Left kidney (tissue), 1 donor: ENCODE measurements at regions not wholly inside any gene's neighbourhood (a gene's known extent, or its start where the extent isn't known, plus 50 kb on each side); places are given as distances from the start of the nearest gene placed in this dataset.

Experiments
- DNase-seq: peaks from one replicate; pipeline ENCODE4 v3.0.0-alpha.2; 2013

DNA sequence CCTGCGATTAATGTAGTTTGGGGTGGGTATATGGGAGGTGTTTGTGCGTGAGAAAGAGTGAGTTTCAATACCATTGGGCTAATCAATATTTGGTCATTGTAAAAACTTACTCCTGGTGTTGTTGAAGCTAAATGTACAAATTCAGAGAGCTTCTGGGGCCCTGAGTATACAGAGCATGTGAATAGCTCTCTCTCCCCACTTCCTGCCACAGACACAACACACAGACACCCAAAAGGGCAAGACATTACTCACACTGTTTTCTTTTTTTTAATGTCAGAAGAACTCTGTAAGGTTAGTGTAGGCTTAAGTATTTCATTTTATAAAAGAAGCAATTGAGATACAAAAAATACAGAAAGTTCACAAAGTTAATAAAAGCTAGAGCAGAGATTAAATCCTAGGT, 151.3 kb upstream of the KCNIP4 start:
- DNase-seq, result no peak

DNA sequence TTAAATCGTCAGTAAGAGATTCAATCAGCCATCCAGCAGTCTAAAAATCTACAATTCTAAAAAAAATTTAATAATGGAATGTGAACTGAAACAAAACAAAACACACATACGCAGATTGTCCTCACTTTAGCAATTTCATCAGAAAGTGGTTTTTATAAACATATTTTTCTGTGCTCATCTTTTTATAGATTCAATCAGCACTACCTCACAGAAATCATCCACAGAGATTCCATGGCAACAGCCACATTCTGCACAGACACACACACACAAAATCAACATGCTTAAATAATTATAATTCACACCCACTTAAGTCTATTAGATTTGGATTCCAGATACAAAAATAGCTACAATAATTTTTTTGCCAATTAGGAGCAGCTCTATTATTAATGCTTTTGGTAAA, 149.0 kb upstream of the KCNIP4 start:
- no peak for DNase-seq

DNA sequence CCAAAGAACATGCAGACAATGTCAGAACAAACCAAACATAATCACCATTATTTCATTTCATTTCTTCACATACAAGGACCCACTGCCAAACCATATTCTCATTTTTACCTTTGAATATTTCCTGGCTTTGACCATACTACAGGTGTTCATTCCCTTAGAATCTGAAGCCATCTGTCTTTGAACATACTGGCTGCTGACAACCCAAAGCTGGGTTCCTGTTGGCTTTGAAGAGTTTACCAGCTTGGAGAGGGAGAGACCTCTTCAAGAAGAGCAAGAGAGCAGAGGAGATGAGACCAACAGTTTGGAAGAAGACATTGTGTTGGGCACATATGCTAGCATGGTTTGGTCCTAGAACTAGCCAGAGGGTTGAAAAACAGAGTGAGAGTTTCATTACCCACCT, 145.6 kb upstream of the KCNIP4 start:
- no peak for DNase-seq

DNA sequence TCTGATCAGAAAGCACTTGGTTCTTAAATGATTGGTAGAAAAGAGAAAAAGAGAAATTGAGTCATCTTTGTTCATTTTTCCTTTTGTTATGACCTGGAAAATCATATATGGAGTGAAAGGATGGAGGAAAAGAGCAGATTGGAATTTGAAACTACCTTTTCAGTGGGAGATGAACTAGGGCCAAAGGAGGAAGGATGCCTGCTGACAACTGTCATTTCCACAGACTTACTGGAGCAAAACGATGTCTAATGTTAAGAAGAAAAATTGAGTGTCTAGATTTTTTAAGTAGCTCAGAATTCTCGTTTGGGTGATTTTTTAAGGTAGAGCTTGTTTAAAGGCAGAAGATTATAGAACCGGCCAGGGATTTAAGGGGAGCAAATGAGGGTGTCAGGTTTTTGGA, 144.6 kb upstream of the KCNIP4 start:
- DNase-seq, result no peak

DNA sequence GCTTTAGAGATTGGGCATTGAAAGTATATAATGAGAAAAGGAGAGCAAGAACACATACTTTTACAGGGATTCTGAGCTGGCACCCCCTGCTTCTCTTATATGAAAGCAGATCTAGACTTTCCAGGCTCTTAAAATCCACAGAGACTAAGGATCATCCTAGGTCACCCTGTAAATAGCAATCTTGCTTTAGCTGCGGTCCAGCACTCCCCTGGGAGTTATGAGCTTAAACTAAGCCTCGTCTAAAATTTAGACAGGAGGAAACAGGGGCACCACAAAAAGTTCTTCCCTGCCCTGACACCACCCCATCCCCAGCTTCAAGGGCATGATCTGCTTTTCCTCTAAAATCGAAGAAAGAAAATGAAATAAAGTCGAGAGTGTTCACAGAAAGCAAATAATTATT, 143.3 kb upstream of the KCNIP4 start:
- DNase-seq, result no peak

DNA sequence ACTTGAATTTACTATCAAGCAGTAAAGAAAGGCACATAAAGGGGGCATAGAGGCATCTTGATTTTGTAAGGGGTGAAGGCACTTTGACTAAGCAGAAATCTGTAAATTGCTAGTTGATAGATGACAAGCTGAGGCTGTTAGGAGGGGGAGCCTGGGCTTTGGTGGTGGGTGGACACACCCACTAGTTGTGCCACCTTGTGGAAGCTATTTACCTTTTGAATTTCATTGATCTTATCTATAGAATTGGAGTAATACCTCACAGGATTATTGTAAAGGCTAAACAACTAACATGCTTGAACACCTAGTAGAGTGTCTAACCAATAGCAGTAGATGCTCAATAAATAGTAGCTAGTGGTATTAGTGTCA, 142.8 kb upstream of the KCNIP4 start:
- DNase-seq, result no peak

DNA sequence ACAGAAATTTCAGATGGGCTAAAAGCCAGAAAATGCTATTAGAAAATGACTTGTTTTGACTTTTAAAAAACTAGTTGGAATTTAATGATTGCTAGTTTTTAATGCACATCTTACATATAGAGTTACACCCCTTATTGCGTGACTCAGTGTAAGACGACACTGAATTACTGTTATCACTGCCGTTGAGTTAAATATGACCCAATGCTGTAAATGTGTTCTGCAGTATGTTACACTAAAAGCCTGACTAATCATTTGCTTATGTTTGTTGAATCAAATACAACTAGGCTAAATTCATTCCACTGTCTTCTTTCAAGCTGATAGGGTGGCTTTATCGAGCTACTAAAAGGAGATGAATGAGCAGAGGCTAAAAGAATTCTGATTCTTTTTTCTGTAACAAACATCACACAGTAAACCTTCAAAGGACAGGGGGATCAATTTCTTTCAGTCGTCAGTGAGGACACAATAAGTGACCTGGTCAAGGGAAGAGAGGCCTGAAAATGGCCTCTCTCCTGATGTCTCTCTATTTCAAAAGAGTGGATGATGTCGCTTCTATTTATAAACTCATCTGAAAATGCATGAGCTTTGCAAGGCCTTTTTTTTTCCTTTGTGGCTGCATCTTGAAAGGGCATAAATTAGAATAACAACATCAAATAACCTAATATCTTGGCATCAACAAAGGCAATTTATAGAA, 142.2 kb upstream of the KCNIP4 start:
- DNase-seq, result no peak

DNA sequence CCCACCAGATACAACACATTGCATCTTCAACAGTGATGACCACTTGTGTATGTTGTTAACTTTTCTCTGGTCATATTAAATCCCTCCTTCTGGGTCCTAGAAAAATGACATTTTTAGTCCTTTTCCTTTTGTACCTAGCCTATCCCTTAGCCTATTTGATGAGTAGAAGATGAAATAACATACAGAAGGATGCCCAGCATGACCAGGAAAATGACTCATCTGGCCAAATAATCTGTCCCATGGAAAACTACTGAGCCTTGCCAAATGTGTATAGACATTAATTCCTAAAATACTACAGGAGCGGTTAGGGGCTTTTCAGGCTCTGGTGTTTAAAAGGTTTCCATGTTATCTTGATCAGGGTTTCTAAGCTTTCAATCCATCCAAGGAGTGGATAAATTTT, 129.0 kb upstream of the KCNIP4 start:
- DNase-seq, result no peak

DNA sequence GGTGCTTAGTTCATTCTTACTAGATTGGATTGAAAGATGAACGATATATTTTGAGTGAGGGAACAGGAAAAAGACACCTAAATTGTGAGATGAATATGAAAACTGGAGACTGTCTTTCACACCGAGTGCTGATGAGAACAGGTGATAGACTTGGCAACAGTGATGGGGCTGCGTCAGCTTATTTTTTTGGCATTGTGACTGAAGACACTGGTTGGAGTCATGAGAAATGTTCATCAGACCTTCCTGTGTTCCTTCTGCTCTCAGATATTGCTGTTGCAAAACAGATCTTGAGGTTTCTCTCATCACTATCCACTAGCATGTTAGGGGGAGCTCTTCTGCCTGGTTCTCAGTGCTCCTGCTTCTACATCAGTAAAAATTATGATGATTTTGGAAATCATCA, 124.2 kb upstream of the KCNIP4 start:
- no peak for DNase-seq

DNA sequence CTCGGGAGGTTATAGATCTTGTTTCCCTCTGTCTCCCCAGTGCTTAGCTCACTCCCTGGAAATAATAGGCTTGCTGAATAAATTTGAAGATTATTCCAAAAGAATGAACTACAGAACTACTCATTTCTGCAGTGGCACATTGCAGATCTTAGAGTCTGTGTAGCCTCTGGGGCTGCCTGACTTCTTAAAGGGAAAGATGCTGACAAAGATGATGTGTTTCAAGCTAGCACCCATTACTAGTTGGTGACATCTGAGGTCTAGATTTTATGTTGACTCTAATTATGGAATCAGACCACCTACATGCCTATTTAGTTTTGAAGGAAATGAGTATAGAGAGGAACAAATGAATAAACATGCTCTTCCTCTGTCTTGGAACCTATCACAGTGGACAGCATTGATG, 123.7 kb upstream of the KCNIP4 start:
- no peak for DNase-seq

DNA sequence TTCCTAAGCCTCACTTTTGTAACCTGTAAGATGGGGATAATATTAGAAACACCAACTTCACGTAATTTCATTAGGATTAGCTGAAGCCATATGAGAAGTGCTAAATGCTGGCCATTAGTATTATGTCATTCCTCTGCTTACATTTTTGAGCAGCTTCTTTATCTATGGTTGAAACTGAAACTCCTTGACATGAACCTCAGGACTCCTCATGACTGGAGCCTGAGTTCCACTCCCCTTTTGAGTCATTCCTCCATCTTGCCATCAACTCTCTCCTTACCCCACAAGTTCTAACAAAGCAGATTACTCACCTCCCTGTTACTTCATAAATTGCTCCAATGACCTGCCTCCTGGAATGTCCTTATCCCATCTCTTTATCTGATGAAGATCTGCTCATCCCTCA, 123.2 kb upstream of the KCNIP4 start:
- no peak for DNase-seq

DNA sequence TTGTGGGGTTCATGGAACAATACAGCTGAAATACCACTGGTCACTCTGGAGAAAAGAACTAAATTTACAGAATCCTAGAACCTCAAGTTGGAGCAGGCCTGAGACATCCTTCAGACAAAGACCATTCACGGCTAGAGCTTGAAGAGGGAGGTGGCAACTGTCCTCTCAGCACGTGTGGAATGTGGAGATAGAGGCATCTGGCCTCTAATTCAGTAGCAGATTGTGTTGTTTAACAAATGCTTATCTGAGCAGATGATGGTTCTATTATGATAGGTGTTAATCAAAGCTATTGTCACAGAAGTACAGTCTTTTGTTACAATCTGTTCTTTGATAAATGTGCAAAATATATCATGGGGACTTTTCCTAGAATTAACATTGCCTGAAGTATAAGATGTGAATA, 121.7 kb upstream of the KCNIP4 start:
- DNase-seq, result no peak

DNA sequence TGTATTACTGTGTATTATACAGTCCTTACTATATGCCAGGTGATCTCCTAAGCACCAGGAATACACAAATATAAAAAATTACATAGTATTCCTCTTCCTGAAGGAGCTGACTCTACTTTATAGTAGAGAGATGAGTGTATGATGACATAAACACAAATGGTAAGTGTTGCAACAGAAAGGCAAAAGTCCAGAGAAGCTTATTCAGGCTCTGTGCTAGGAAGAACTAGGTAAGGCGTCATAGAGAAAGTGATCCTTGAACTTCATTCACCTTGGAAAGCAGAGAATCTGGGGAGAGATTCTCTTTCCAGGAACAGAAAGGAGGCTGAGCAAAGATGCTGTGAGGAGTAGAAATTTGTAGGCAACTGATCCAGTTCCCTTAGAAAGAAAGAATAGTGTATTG, 115.0 kb upstream of the KCNIP4 start:
- no peak for DNase-seq

DNA sequence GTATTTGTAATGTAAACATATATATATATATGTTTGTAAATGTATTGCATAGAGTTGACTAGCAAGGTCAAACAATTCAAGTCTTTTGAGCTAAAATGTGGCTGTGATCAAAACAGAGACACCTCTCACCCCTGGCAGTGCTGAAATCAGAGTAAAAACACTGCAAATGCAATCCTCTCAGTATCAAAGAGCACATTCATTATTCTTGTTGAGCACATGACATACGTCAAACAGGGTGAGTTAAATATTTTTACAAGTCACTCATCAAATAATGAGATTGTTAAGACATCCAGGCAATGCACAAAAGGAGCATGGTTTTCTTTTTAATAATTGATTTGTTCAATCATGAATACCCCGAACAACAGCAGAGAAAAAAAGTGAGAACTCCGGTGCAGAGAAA, 114.1 kb upstream of the KCNIP4 start:
- no peak for DNase-seq

DNA sequence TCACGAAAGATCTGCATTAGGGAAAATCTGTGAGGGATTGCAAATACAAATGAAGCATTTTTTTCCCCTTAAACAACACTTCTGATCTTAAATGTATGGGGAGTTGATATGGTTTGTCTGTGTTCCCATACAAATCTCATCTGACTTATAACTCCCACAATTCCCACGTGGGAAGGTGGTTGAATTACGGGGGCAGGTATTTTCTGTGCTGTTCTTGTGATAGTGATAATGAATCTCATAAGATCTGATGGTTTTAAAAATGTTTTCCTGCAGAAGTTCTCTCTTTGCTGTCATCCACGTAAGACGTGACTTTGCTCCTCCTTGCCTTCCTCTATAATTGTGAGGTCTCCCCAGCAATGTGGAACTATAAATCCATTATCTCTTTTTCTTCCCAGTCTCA, 107.4 kb upstream of the KCNIP4 start:
- no peak for DNase-seq

DNA sequence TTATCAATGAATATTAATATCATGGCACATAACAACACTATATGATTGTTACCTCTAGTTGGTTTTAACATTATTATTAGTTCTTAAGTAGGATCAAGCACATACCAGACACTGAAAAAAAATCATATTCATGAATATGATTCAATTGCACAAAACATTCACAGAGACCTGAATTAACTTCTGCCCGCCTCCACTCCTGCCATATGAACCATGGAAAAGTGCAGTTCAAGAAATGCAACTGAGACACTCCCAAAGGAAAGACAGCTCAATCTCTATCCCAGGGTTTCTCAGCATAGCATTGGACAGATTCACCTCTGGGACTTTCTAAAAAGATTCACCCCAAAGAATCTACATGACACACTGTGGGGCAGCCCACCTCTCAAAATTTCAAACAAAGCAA, 103.5 kb upstream of the KCNIP4 start:
- DNase-seq, result no peak

DNA sequence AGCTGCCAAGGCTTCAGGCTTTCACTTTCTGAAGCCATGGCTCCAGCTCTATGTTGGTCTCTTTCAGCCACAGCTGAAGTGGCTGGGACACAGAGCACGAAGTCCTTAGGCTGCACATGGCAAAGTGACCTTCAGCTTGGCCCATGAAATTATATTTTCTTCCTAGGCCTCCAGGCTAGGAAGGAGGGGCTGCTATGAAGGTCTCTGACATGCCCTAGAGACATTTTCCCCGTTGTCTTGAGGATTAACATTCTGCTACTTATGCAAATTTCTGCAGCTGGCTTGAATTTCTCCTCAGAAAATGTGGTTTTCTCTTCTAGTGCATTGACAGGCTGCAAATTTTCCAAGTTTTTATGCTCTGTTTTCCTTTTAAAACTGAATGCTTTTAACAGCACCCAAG, 99.8 kb upstream of the KCNIP4 start:
- DNase-seq, result no peak

DNA sequence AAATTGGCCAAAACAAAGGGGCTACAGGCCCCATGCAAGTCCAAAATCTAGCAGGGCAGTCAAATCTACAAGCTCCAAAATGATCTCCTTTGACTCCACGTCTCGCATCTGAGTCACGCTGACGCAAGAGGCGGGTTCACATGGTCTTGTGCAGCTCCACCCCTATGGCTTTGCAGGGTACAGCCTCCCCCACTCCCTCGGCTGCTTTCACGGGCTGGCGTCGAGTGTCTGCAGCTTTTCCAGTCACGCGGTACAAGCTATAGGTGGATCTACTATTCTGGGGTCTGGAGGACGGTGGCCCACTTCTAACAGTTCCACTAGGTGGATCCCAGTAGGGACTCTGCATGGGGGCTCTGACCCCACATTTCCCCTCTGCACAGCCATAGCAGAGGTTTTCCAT, 99.2 kb upstream of the KCNIP4 start:
- no peak for DNase-seq

DNA sequence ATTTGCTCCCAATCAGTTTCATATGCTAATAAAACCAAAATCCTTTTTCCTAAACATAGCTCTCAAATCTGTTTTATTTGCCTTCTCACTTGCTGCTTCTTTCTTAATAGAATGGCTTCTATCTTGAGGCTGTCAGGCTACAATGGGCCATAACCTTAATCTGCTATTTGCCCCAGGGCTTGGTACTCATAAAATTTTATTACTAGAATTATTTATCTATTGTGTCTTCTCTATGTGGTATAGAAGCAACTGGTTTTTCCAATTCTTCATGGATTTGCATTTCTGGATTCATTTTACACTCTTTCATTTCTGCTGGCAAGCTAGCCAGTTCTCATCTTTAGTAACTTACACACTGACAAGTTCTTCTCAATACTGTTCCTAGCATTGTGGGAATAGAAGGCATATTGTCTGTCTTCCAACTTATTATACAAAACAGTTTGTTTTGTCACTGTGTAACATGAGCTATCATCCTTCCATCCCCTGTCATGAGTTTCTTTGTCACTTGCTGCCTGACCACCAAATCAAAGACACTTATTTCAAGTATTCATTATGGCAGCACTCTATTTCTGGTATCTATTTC, 96.6 kb upstream of the KCNIP4 start:
- DNase-seq, result no peak

DNA sequence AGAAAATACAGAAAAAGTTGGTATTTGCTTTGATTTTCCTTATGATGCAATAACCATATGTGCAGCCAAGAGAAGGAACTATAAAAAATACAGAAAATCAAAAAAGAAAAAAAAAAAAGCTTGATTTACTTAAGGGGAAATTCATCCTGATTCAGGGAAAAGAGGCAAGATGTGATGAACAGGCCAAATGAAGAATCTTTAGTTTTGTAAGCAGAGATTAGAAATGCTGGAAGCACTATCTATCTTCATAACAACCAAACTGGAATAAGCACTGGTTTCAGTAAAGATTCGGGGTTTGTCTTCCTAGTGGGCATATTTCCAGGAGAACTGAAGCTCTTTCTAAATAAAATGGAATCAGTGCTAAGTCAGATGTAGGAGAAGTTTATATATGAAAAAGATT, 82.9 kb upstream of the KCNIP4 start:
- no peak for DNase-seq

DNA sequence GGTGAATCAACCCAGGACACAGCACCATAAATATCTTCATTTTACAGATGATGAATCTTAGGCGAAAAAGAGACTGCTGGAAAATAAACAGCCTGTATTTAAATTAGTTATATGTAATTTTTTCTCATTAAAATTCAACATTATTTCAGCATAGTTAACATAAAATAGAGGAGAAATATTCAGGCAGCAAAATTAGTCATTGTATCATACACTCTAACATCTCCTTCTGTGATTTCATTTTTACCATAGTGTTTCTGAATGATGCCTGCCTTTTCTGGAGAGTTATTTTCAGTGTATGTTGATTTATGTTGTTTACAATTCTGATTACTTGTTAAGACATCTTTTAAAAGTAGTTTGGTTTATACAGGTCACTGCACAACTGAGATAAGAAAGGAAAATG, 82.3 kb upstream of the KCNIP4 start:
- DNase-seq, result no peak

DNA sequence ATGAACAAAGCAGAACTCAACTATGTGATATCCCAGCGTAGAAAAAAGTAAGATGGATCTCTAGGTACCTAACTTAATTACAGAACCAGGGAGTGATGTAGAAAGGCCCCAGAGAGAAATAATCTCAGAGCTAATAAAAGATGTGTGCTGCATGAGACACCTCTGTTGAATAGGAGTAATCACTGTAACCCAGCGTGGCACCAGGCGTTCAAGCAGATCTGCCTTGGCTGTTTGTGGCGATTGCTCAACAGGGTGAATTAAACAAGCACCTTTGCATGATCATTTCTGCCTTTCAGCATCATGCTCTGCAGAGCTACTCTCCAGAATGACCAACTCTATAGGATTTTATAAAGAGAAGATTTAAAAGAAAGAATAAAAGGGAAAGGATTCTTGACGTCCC, 81.7 kb upstream of the KCNIP4 start:
- no peak for DNase-seq

DNA sequence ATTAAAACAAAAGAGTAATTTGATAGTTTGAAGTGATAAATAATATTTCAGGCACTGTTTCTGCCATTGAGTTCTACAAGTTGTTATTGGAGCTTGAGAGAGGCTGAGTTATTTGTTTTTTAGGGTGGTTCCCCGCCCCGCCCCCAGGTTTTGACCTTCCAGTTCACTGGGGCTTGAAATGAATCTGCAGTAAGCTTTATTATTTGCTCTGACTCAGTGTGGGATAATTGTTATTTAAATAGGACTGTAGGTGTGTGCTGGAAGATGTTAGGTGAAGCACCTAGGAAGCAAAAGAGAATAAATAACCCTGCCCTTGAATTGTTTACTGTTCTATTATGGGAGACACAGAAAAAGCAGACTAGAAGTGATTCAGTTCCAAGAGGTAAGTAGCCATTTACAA, 81.2 kb upstream of the KCNIP4 start:
- no peak for DNase-seq

DNA sequence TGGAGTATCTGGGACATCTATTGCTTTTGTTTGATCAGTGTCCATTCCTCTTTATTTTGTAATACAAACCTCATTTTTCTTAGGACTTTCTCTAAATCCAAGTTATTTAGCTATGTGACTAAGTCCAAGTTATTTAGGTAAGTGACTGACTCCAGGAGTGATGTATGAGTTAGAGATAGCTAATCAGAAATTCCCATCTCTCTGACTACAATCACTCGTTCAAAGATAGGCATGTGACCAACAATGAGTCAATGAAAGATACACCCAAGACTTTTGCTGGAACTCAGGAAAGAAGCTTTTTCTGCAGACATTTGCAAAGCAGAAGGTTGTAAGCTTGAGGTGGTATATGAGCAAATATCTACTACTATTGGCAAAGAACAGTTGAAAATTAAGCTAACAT, 72.5 kb upstream of the KCNIP4 start:
- DNase-seq, result no peak

DNA sequence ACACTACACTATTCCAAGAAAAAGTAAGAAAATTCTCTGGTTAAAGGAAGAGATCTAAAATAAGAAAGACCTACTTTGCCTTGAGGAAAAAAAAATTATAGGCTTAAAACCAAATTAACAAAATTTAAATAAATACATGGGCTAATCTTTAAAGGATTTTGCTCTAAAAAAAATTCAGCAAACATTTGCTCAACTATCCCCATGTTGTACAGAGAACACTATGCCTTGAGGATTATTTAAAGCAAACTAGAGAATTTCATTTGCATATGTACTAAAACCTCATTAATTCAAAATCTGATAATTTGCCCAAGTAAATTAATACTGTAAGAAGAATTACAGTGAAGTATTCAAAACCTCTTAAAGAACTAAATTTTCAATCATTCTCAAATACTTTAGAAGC, 71.6 kb upstream of the KCNIP4 start:
- no peak for DNase-seq
